Right atrium auricular region (tissue), 2 donors: ENCODE measurements at regions not wholly inside any gene's neighbourhood (a gene's known extent, or its start where the extent isn't known, plus 50 kb on each side); places are given as distances from the start of the nearest gene placed in this dataset.

Experiments
- DNase-seq: peaks from one replicate; pipeline ENCODE4 v3.0.0-alpha.2; 2019; ENCODE audit warnings: low spot score
- H3K27ac ChIP-seq, 2 donors: fragments of 200-600 bp; sonication (generic); 1 replicate in 1 of 2; 2 replicates in 1 of 2; pipeline ENCODE4 v1.5.1; 2016 to 2019
- H3K27me3 ChIP-seq, 2 donors: fragments of 200-600 bp; sonication (generic); one replicate each; pipeline versions ENCODE4 v1.5.1 to v1.6.0; 2017 to 2019
- H3K36me3 ChIP-seq: fragments of 200-600 bp; sonication (generic); one replicate; pipeline ENCODE4 v1.5.1; 2016
- H3K4me1 ChIP-seq, 2 donors: fragments of 200-600 bp; sonication (generic); one replicate each; pipeline versions ENCODE4 v1.5.1 to v1.6.0; 2017 to 2019
- H3K4me3 ChIP-seq, 2 donors: fragments of 200-600 bp; sonication (generic); 1 replicate in 1 of 2; 2 replicates in 1 of 2; pipeline ENCODE4 v1.5.1; 2017 to 2019; ENCODE audit warnings: mild to moderate bottlenecking in 1 of 2, moderate library complexity in 1 of 2
- H3K9me3 ChIP-seq, 2 donors: fragments of 200-600 bp; sonication (generic); one replicate each; pipeline ENCODE4 v1.5.1; 2019
- TF ChIP-seq, protein P1 (sequence below), 2 donors: fragments of 200-600 bp; sonication (generic); IDR thresholded peaks; one replicate each; pipeline ENCODE4 v1.5.1; 2019; ENCODE audit warnings: antibody characterized with exemption in 2 of 2

DNA sequence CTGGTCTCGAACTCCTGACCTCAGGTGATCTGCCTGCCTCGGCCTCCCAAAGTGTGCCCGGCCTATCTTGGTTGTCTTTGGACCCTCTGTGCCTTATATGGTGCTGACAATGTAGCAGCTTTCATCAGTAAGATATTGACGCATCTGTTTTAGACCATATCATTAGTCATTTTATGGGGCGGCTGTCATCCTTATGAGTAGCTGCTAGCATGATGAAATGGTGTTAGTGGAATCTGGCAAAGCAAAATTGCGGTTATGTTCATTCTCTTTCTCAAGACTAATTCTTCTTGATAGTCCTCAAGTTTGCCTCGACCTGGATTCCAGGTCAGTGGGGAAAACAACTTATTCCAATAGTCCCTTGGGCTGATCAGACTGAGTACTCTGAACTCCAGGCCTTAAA, 199.9 kb downstream of the PRDM2 start:
- DNase-seq: no peak
- Histone ChIP-seq H3K36me3 (no peaks in the 10 kb centered on the region), H3K9me3 (peaks cover 0 to 12% of the 10 kb centered on the region in 2 donors), H3K4me3 (no peak overlapping the region), H3K4me1 (no peaks in the 10 kb centered on the region), H3K27me3 (no peaks in the 10 kb centered on the region), H3K27ac (no peak overlapping the region)
- TF ChIP-seq, protein P1, sequence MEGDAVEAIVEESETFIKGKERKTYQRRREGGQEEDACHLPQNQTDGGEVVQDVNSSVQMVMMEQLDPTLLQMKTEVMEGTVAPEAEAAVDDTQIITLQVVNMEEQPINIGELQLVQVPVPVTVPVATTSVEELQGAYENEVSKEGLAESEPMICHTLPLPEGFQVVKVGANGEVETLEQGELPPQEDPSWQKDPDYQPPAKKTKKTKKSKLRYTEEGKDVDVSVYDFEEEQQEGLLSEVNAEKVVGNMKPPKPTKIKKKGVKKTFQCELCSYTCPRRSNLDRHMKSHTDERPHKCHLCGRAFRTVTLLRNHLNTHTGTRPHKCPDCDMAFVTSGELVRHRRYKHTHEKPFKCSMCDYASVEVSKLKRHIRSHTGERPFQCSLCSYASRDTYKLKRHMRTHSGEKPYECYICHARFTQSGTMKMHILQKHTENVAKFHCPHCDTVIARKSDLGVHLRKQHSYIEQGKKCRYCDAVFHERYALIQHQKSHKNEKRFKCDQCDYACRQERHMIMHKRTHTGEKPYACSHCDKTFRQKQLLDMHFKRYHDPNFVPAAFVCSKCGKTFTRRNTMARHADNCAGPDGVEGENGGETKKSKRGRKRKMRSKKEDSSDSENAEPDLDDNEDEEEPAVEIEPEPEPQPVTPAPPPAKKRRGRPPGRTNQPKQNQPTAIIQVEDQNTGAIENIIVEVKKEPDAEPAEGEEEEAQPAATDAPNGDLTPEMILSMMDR (IDR thresholded peaks at IDR 0.05): no peak

DNA sequence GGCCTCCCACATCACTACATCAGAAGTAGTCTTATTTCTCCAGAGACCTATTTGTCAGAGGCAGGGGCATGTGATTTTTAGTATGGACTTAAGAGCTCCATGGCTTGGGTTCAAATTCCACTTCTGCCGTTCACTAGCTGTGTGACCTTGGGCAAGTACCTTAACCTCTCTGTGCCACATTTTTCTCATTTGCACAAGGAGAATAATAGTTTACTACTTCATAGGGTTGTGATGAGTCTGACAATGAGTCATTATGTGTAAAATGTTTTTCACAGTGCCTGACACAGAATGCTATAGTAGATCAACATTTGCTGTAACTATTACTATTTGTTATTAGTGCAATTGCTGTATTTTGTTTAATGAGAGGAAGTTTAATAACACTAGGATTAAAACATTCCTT, 200.6 kb downstream of the PRDM2 start:
- Histone ChIP-seq H3K36me3 (no peaks in the 10 kb centered on the region), H3K9me3 (peaks cover 0 to 18% of the 10 kb centered on the region in 2 donors), H3K27me3 (no peaks in the 10 kb centered on the region), H3K4me1 (no peaks in the 10 kb centered on the region), H3K27ac (no peak overlapping the region), H3K4me3 (no peak overlapping the region)
- DNase-seq: no peak
- TF ChIP-seq, protein P1 (IDR thresholded peaks at IDR 0.05): no peak

DNA sequence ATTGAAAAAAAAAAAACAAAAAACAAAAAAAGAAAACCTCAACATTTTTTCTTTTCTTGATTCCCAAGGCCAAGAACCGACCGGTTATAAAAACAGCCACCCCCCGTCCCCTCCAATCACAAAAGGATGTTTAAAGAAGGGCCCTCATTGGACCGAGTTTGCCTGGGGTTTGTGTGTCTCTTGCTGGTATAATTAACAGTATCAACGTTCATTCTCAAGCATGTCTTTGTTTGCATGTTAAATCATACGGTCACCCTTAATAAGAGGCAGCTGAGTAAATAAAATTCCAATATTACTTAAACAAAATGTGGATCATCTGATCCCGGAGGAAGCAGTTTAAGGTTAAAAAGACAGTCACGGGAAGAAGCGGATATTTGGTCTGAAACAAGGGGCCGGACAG, 201.1 kb downstream of the PRDM2 start:
- Histone ChIP-seq H3K27me3 (no peaks in the 10 kb centered on the region), H3K27ac (no peak overlapping the region), H3K4me3 (no peak overlapping the region), H3K36me3 (no peaks in the 10 kb centered on the region), H3K4me1 (no peaks in the 10 kb centered on the region), H3K9me3 (peaks cover 0 to 18% of the 10 kb centered on the region in 2 donors)
- TF ChIP-seq, protein P1 (IDR thresholded peaks at IDR 0.05): no peak
- no peak for DNase-seq

DNA sequence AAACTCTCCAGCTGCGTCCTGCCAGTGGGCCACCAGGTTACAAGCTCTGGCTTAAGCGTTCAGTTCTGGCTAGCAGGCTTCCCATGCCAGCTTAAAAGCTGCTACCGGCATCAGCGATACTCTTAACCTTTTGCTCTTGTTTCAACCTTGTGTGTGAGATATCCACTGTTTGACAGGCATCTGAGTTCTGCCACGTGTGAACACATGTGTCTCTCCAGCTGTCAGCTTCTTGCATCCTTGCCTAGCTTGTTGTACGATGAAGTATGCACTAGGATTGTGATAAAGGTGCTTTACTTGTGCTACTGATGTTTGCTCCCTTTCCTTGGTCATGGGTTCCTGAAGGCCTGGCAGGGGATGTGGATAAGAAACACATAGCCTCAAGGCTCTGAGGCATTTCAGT, 201.6 kb downstream of the PRDM2 start:
- H3K36me3 ChIP-seq: no peaks in the 10 kb centered on the region
- no peaks in the 10 kb centered on the region for H3K27me3 ChIP-seq
- peaks cover 0 to 18% of the 10 kb centered on the region in 2 donors for H3K9me3 ChIP-seq
- no peak overlapping the region for H3K4me3 ChIP-seq
- H3K27ac ChIP-seq: no peak overlapping the region
- DNase-seq: no peak
- no peaks in the 10 kb centered on the region for H3K4me1 ChIP-seq
- TF ChIP-seq, protein P1 (IDR thresholded peaks at IDR 0.05): no peak

DNA sequence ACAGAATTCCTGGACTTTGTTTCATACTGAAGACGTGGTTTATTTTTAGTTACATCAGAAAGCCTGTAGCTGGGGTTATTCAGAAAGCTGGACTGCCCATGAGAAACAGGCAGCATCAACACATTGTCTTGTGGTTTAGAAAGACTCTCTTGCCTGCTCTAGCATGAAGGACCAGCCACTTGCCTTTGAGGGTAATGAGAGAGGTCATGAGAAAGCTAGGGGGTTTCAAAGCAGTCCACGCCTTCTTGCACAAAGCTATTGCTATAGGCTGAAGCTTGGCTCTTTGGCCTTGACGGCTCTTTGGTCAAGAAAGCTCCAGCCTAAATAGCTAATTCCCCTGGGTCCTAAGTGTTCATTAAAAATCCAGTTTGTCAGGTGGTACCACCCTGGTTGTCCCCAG, 208.1 kb downstream of the PRDM2 start:
- no peak overlapping the region for H3K27ac ChIP-seq
- no peaks in the 10 kb centered on the region for H3K36me3 ChIP-seq
- H3K9me3 ChIP-seq: peaks cover 0 to 18% of the 10 kb centered on the region in 2 donors
- H3K4me3 ChIP-seq: no peak overlapping the region
- no peak for DNase-seq
- no peaks in the 10 kb centered on the region for H3K4me1 ChIP-seq
- TF ChIP-seq, protein P1 (IDR thresholded peaks at IDR 0.05): no peak
- H3K27me3 ChIP-seq: no peaks in the 10 kb centered on the region
